Endothelial cell of umbilical vein (primary cell): ENCODE measurements at regions not wholly inside any gene's neighbourhood (a gene's known extent, or its start where the extent isn't known, plus 50 kb on each side); places are given as distances from the start of the nearest gene placed in this dataset.

Source experiments
- BruUV-seq: library from RNA; stranded (reverse); fragments of 400-500 nt; replicated peaks from 2 replicates; lab custom pipeline; 2021; lab: Mats Ljungman, UMichigan
- CTCF ChIA-PET: fragments of 300-600, 350-600 bp; sonication (Branson Sonifier 250); formaldehyde crosslinking; loops from one replicate; lab custom pipeline; 2021; ENCODE audit warnings: antibody characterized with exemption, inconsistent platforms; lab: Charles Lee
- POLR2A ChIA-PET: fragments of 300-600, 350-600 bp; sonication (Branson Sonifier 250); formaldehyde crosslinking; loops from one replicate; lab custom pipeline; 2021; ENCODE audit warnings: antibody characterized with exemption, inconsistent platforms; lab: Charles Lee
- DNase-seq: peaks from one replicate; pipeline ENCODE4 v3.0.0-alpha.2; 2011; ENCODE audit warnings: low read depth, low spot score
- FAIRE-seq: peaks from 2 replicates; lab custom pipeline; 2011; peaks lifted over from hg19 to GRCh38; lab: Jason Lieb, UNC
- H2AFZ ChIP-seq: 2 replicates; pipeline ENCODE4 v1.6.0; 2012; ENCODE audit warnings: low read depth, low read length, control low read depth, inconsistent platforms
- H3K27ac ChIP-seq: 2 replicates; pipeline ENCODE4 v1.5.1; 2011; ENCODE audit warnings: low read depth, mild to moderate bottlenecking, control low read depth, low read length, moderate library complexity; ENCODE audit not compliant: insufficient read depth
- H3K27me3 ChIP-seq, 2 experiments: 2 replicates each; pipeline versions ENCODE4 v1.6.0 to v1.6.1; 2011; ENCODE audit warnings: low read length in 2 of 2, mixed read lengths in 1 of 2; ENCODE audit not compliant: control insufficient read depth in 2 of 2, insufficient read depth in 2 of 2
- H3K36me3 ChIP-seq, 2 experiments: 2 replicates in 1 of 2; 3 replicates in 1 of 2; pipeline ENCODE4 v1.5.1; 2011; ENCODE audit warnings: low read length in 2 of 2, mild to moderate bottlenecking in 1 of 2, moderate library complexity in 1 of 2; ENCODE audit not compliant: control insufficient read depth in 2 of 2, insufficient read depth in 2 of 2; ENCODE audit errors: extremely low read depth in 1 of 2
- H3K4me1 ChIP-seq: 3 replicates; pipeline ENCODE4 v1.5.1; 2011; ENCODE audit warnings: mild to moderate bottlenecking, low read length; ENCODE audit not compliant: control insufficient read depth, insufficient read depth; ENCODE audit errors: extremely low read depth
- H3K4me2 ChIP-seq: 2 replicates; pipeline ENCODE4 v1.6.1; 2011; ENCODE audit warnings: low read length, control low read depth, mixed read lengths; ENCODE audit not compliant: insufficient read depth
- H3K4me3 ChIP-seq, 3 experiments: fragments of 200-600 bp in 1 of 3; sonication (generic), shearing (Covaris generic) in 1 of 3; replicated peaks in 1 of 3; 2 replicates each; pipeline ENCODE4 v1.5.1; 2011 to 2016; ENCODE audit warnings: control low read depth in 3 of 3, low read length in 3 of 3, mild to moderate bottlenecking in 2 of 3, inconsistent platforms in 1 of 3, low read depth in 1 of 3, moderate library complexity in 1 of 3; ENCODE audit not compliant: insufficient read depth in 1 of 3
- H3K79me2 ChIP-seq: 2 replicates; pipeline ENCODE4 v1.6.0; 2012; ENCODE audit warnings: low read length, inconsistent platforms; ENCODE audit not compliant: control insufficient read depth, insufficient read depth
- H3K9ac ChIP-seq: replicated peaks from 2 replicates; pipeline ENCODE3; 2011; ENCODE audit warnings: low read length, control low read depth; ENCODE audit not compliant: insufficient read depth; ENCODE audit errors: extremely low read depth
- H3K9me1 ChIP-seq: replicated peaks from 3 replicates; pipeline ENCODE4 v1.6.0; 2011; ENCODE audit warnings: mild to moderate bottlenecking, low read length; ENCODE audit not compliant: control insufficient read depth, insufficient read depth; ENCODE audit errors: extremely low read depth
- H3K9me3 ChIP-seq: replicated peaks from 2 replicates; pipeline ENCODE4 v1.5.1; 2012; ENCODE audit warnings: low read length, inconsistent platforms; ENCODE audit not compliant: control insufficient read depth, insufficient read depth
- H4K20me1 ChIP-seq: replicated peaks from 2 replicates; pipeline ENCODE3; 2011; ENCODE audit warnings: mild to moderate bottlenecking, low read length; ENCODE audit not compliant: control insufficient read depth, insufficient read depth; ENCODE audit errors: extremely low read depth
- CTCF ChIP-seq, 2 donors: IDR thresholded peaks; 1 replicate in 1 of 2; 2 replicates in 1 of 2; pipeline ENCODE4 v1.5.1; 2011; ENCODE audit warnings: low read length in 2 of 2, mild to moderate bottlenecking in 2 of 2, moderate library complexity in 2 of 2, control low read depth in 1 of 2, inconsistent platforms in 1 of 2, low read depth in 1 of 2; ENCODE audit not compliant: insufficient read depth in 1 of 2; ENCODE audit errors: extremely low read depth in 1 of 2
- EZH2 ChIP-seq: IDR thresholded peaks from 2 replicates; pipeline ENCODE4 v1.6.1; 2012; ENCODE audit warnings: borderline replicate concordance, low read depth, mild to moderate bottlenecking, moderate library complexity, low read length, inconsistent platforms; ENCODE audit not compliant: severe bottlenecking
- FOS ChIP-seq: IDR thresholded peaks from 2 replicates; pipeline ENCODE4 v1.6.1; 2011; ENCODE audit warnings: mild to moderate bottlenecking, low read length, moderate library complexity, borderline replicate concordance; ENCODE audit not compliant: insufficient read depth
- GATA2 ChIP-seq: IDR thresholded peaks from 2 replicates; pipeline ENCODE4 v1.7.0; 2011; ENCODE audit warnings: low read depth, mild to moderate bottlenecking, moderate library complexity, mixed read lengths, low read length; ENCODE audit not compliant: insufficient read length, insufficient read depth
- JUN ChIP-seq: IDR thresholded peaks from 2 replicates; pipeline ENCODE4 v1.6.1; 2011; ENCODE audit warnings: borderline replicate concordance, low read depth; ENCODE audit not compliant: insufficient read length, insufficient read depth
- MAX ChIP-seq: IDR thresholded peaks from 2 replicates; pipeline ENCODE4 v1.6.1; 2011; ENCODE audit not compliant: insufficient read depth, insufficient read length
- MYC ChIP-seq: IDR thresholded peaks from one replicate; pipeline ENCODE4 v1.6.1; 2011; ENCODE audit warnings: mild to moderate bottlenecking, low read depth, low read length
- POLR2A ChIP-seq: IDR thresholded peaks from 2 replicates; pipeline ENCODE4 v1.6.1; 2012; ENCODE audit warnings: low read depth, mild to moderate bottlenecking, control low read depth, low read length
- POLR2AphosphoS5 ChIP-seq: IDR thresholded peaks from 2 replicates; pipeline ENCODE4 v1.6.1; 2012; ENCODE audit warnings: low read depth, mild to moderate bottlenecking, control low read depth, low read length, moderate library complexity; ENCODE audit not compliant: insufficient read depth
- dilution Hi-C: fragments of 300-500 bp; cut with MboI; formaldehyde crosslinking; loops from one replicate; pipeline ENCODE4 v1.15.0; 2019; ENCODE audit warnings: low sequenced_read_pairs; ENCODE audit not compliant: extremely low pct_ligation_motif_present
- intact Hi-C: fragments of 100-400 bp; cut with micrococcal nuclease; formaldehyde crosslinking; loops from one replicate; pipeline ENCODE4 v1.10.0; 2022

- dilution Hi-C loops: no loop called here
- BruUV-seq: no TSS peak
- no peaks in the 10 kb centered on the region for H4K20me1 ChIP-seq
- no peaks in the 10 kb centered on the region for H3K27me3 ChIP-seq
- H3K36me3 ChIP-seq: no peaks in the 10 kb centered on the region
- H3K4me1 ChIP-seq: peaks cover 24% of the 10 kb centered on the region
- H3K79me2 ChIP-seq: no peaks in the 10 kb centered on the region
- FAIRE-seq (peak; percentile 99), DNase-seq (peak; percentile 99)
- no peaks in the 10 kb centered on the region for H3K9me3 ChIP-seq
- peak overlapping the region; percentile 53 for H3K4me2 ChIP-seq
- intact Hi-C loops: loop anchor here (1.0 to 2.0 kb wide), 5 partner anchors 28 to 492 kb away; no protein-coding TSS in a partner anchor
- peak overlapping the region in 1 of 3 experiments; percentile 25 for H3K4me3 ChIP-seq
- H3K9me1 ChIP-seq: no peaks in the 10 kb centered on the region
- POLR2A ChIA-PET: interaction anchor here (0.7 to 0.9 kb wide), 2 partner anchors 14 to 386 kb away, joined by 3 read pairs; no protein-coding TSS in a partner anchor
- H3K9ac ChIP-seq: peak overlapping the region; percentile 2
- no peak for TF ChIP-seq POLR2AphosphoS5
- peak; percentile 64 for TF ChIP-seq POLR2A
- no peak for TF ChIP-seq MYC
- peak overlapping the region; percentile 90 for H2AFZ ChIP-seq
- CTCF ChIA-PET: interaction anchor here (1.0 to 1.3 kb wide), 4 partner anchors 10 to 87 kb away, joined by 3 to 4 read pairs (median 3); no protein-coding TSS in a partner anchor
- H3K27ac ChIP-seq: no peak overlapping the region
Measured at GRCh38 chr3:194769020-194769643, 83.4 kb downstream of the FAM43A start.

GRCh38 chr3:194772241-194773000 lies 86.7 kb downstream of the FAM43A start:
- DNase-seq (no peak), FAIRE-seq (no peak)
- no peak overlapping the region for H3K9ac ChIP-seq
- intact Hi-C loops (no loop called here), dilution Hi-C loops (no loop called here)
- no peaks in the 10 kb centered on the region for H4K20me1 ChIP-seq
- no peak overlapping the region for H3K27ac ChIP-seq
- no peak overlapping the region for H3K4me3 ChIP-seq
- POLR2A ChIA-PET: no interaction called here
- H3K4me1 ChIP-seq: peaks cover 24% of the 10 kb centered on the region
- no peaks in the 10 kb centered on the region for H3K27me3 ChIP-seq
- no peak for TF ChIP-seq JUN
- no peak for TF ChIP-seq POLR2A
- TF ChIP-seq MAX: no peak
- TF ChIP-seq EZH2: no peak
- no peak for TF ChIP-seq FOS
- no peak for TF ChIP-seq GATA2
- TF ChIP-seq POLR2AphosphoS5: no peak
- no peak for TF ChIP-seq MYC
- TF ChIP-seq CTCF (IDR thresholded peaks at IDR 0.05; ENCODE audit: extremely low read depth in 1 of 2, insufficient read depth in 1 of 2, low read depth in 1 of 2, low read length in 2 of 2): no peak
- H3K4me2 ChIP-seq: peak overlapping the region; percentile 62
- H3K9me3 ChIP-seq: no peaks in the 10 kb centered on the region
- H3K79me2 ChIP-seq: no peaks in the 10 kb centered on the region
- H2AFZ ChIP-seq: no peak overlapping the region
- H3K9me1 ChIP-seq: no peaks in the 10 kb centered on the region
- H3K36me3 ChIP-seq: no peaks in the 10 kb centered on the region
- CTCF ChIA-PET: interaction anchor here (1.0 kb wide), 1 partner anchor 101 kb away, joined by 3 read pairs; the partner anchor contains the start of gene LSG1
- BruUV-seq: no TSS peak
